SK-N-SH (cell line): ENCODE measurements at regions not wholly inside any gene's neighbourhood (a gene's known extent, or its start where the extent isn't known, plus 50 kb on each side); places are given as distances from the start of the nearest gene placed in this dataset.

Source experiments
- CTCF ChIA-PET: fragments of 300-600, 350-600 bp; formaldehyde crosslinking; extraction: SDS; loops from one replicate; lab custom pipeline; 2021; lab: Yijun Ruan, JAX
- POLR2A ChIA-PET: fragments of 350-600 bp; sonication (Branson Sonifier 250); formaldehyde crosslinking; extraction: SDS; loops from one replicate; lab custom pipeline; 2020; ENCODE audit warnings: antibody characterized with exemption, inconsistent platforms; lab: Yijun Ruan, JAX
- DNase-seq: peaks from one replicate; pipeline ENCODE4 v3.0.0; 2012
- H2AFZ ChIP-seq: fragments of 200-600 bp; sonication (generic); 2 replicates; pipeline ENCODE4 v1.8.1; 2016; ENCODE audit warnings: antibody characterized with exemption, mild to moderate bottlenecking, low read depth
- H3F3A ChIP-seq: fragments of 200-600 bp; sonication (generic); replicated peaks from 2 replicates; pipeline ENCODE3; 2016; ENCODE audit warnings: antibody characterized with exemption, mild to moderate bottlenecking; ENCODE audit not compliant: insufficient read depth
- H3K27ac ChIP-seq, 2 experiments: fragments of 200-500 bp in 1 of 2; fragments of 200-600 bp in 1 of 2; sonication (Bioruptor generic) in 1 of 2; sonication (generic), shearing (Covaris generic) in 1 of 2; 2 replicates each; pipeline versions ENCODE4 v1.5.1 to v1.6.1; 2014 to 2016; ENCODE audit warnings: low read depth in 2 of 2, inconsistent platforms in 1 of 2, low read length in 1 of 2, mild to moderate bottlenecking in 1 of 2, mixed read lengths in 1 of 2
- H3K27me3 ChIP-seq: fragments of 200-600 bp; sonication (generic), shearing (Covaris generic); 2 replicates; pipeline ENCODE4 v1.6.1; 2016; ENCODE audit warnings: mixed run types; ENCODE audit not compliant: insufficient read depth
- H3K36me3 ChIP-seq, 2 experiments: fragments of 200-500 bp in 1 of 2; fragments of 200-600 bp in 1 of 2; sonication (Bioruptor generic) in 1 of 2; sonication (generic) in 1 of 2; replicated peaks in 1 of 2; 2 replicates each; pipeline versions ENCODE3 to v1.5.1; 2014 to 2016; ENCODE audit warnings: low read length in 1 of 2, mild to moderate bottlenecking in 1 of 2; ENCODE audit not compliant: insufficient read depth in 2 of 2, control insufficient read depth in 1 of 2
- H3K4me1 ChIP-seq, 2 experiments: fragments of 200-500 bp in 1 of 2; fragments of 200-600 bp in 1 of 2; sonication (Bioruptor generic) in 1 of 2; sonication (generic), shearing (Covaris generic) in 1 of 2; 2 replicates each; pipeline versions ENCODE4 v1.5.1 to v1.6.1; 2014 to 2016; ENCODE audit warnings: low read depth in 1 of 2, low read length in 1 of 2, mixed run types in 1 of 2; ENCODE audit not compliant: insufficient read depth in 2 of 2, control insufficient read depth in 1 of 2
- H3K4me2 ChIP-seq: fragments of 200-600 bp; sonication (generic), shearing (Covaris generic); 2 replicates; pipeline ENCODE4 v1.6.1; 2017; ENCODE audit warnings: mixed run types
- H3K4me3 ChIP-seq, 2 experiments: fragments of 200-500 bp in 1 of 2; fragments of 200-600 bp in 1 of 2; sonication (Bioruptor generic) in 1 of 2; sonication (generic), shearing (Covaris generic) in 1 of 2; 2 replicates each; pipeline versions ENCODE4 v1.5.1 to v1.8.1; 2014 to 2016; ENCODE audit warnings: low read depth in 2 of 2, inconsistent platforms in 1 of 2, low read length in 1 of 2, mild to moderate bottlenecking in 1 of 2, mixed read lengths in 1 of 2, moderate library complexity in 1 of 2
- H3K79me2 ChIP-seq: fragments of 200-600 bp; sonication (generic); 2 replicates; pipeline ENCODE4 v1.8.1; 2017; ENCODE audit warnings: mild to moderate bottlenecking; ENCODE audit not compliant: insufficient read depth
- H3K9ac ChIP-seq: fragments of 200-600 bp; sonication (generic); 2 replicates; pipeline ENCODE4 v1.6.1; 2017; ENCODE audit warnings: mixed run types
- H3K9me2 ChIP-seq: fragments of 200-600 bp; sonication (generic); 2 replicates; pipeline ENCODE4 v1.6.1; 2017; ENCODE audit warnings: mixed run types
- H3K9me3 ChIP-seq: fragments of 200-600 bp; sonication (generic); 2 replicates; pipeline ENCODE4 v1.6.1; 2017; ENCODE audit warnings: mixed run types, mild to moderate bottlenecking, moderate library complexity
- H4K20me1 ChIP-seq: fragments of 200-600 bp; sonication (generic); 2 replicates; pipeline ENCODE4 v1.6.1; 2017; ENCODE audit warnings: mild to moderate bottlenecking, mixed run types; ENCODE audit not compliant: insufficient read depth
- CHD2 ChIP-seq: fragments of 150-350 bp; IDR thresholded peaks from 2 replicates; pipeline ENCODE4 v1.6.1; 2018; ENCODE audit warnings: low read length; ENCODE audit not compliant: partially characterized antibody
- ELF1 ChIP-seq: IDR thresholded peaks from 2 replicates; pipeline ENCODE4 v1.4.0; 2012
- EP300 ChIP-seq, 2 experiments: IDR thresholded peaks; 2 replicates each; pipeline versions ENCODE4 v1.4.0 to v1.6.1; 2012; ENCODE audit warnings: borderline replicate concordance in 1 of 2, low read depth in 1 of 2, low read length in 1 of 2
- FOSL2 ChIP-seq: IDR thresholded peaks from 2 replicates; pipeline ENCODE4 v1.4.0; 2012; ENCODE audit warnings: low read depth, mild to moderate bottlenecking, moderate library complexity, borderline replicate concordance
- JUND ChIP-seq: IDR thresholded peaks from 2 replicates; pipeline ENCODE4 v1.4.0; 2012
- MXI1 ChIP-seq: IDR thresholded peaks from 2 replicates; pipeline ENCODE4 v1.6.1; 2012; ENCODE audit warnings: mild to moderate bottlenecking, low read depth, low read length, improper control_type of control experiment
- NFIC ChIP-seq: IDR thresholded peaks from 2 replicates; pipeline ENCODE4 v1.4.0; 2012; ENCODE audit warnings: borderline replicate concordance
- POLR2AphosphoS5 ChIP-seq: IDR thresholded peaks from 2 replicates; pipeline ENCODE4 v1.6.1; 2012; ENCODE audit warnings: low read depth, low read length
- RAD21 ChIP-seq: IDR thresholded peaks from 2 replicates; pipeline ENCODE4 v1.6.1; 2012; ENCODE audit warnings: mild to moderate bottlenecking, low read length
- RCOR1 ChIP-seq: fragments of 150-350 bp; IDR thresholded peaks from 2 replicates; pipeline ENCODE4 v1.6.1; 2017; ENCODE audit warnings: antibody characterized with exemption, low read length
- RFX5 ChIP-seq: IDR thresholded peaks from 2 replicates; pipeline ENCODE4 v1.6.1; 2012; ENCODE audit warnings: mild to moderate bottlenecking, improper control_type of control experiment, low read length
- SMC3 ChIP-seq: IDR thresholded peaks from 2 replicates; pipeline ENCODE4 v1.6.1; 2012; ENCODE audit warnings: low read depth, low read length, improper control_type of control experiment
- TAF1 ChIP-seq: IDR thresholded peaks from 2 replicates; pipeline ENCODE4 v1.6.1; 2012; ENCODE audit warnings: low read depth, mild to moderate bottlenecking, low read length, moderate library complexity, borderline replicate concordance
- TCF12 ChIP-seq: IDR thresholded peaks from 2 replicates; pipeline ENCODE4 v1.4.0; 2012
- TEAD4 ChIP-seq: IDR thresholded peaks from 2 replicates; pipeline ENCODE4 v1.4.0; 2012; ENCODE audit warnings: mild to moderate bottlenecking, borderline replicate concordance; ENCODE audit not compliant: insufficient read depth
- WGBS: methylation state at CpG from one replicate; pipeline ENCODE4 v1.1.6; 2017; ENCODE audit warnings: low lambda C conversion rate; 5-methylcytosine and 5-hydroxymethylcytosine counted together
- TF ChIP-seq, protein P1 (sequence below): fragments of 150-350 bp; IDR thresholded peaks from 2 replicates; pipeline ENCODE4 v1.6.1; 2017; ENCODE audit warnings: antibody characterized with exemption, low read length, low read depth, borderline replicate concordance
- TF ChIP-seq, protein P2 (sequence below): IDR thresholded peaks from 2 replicates; pipeline ENCODE4 v1.4.0; 2012; ENCODE audit warnings: low read depth

DNA sequence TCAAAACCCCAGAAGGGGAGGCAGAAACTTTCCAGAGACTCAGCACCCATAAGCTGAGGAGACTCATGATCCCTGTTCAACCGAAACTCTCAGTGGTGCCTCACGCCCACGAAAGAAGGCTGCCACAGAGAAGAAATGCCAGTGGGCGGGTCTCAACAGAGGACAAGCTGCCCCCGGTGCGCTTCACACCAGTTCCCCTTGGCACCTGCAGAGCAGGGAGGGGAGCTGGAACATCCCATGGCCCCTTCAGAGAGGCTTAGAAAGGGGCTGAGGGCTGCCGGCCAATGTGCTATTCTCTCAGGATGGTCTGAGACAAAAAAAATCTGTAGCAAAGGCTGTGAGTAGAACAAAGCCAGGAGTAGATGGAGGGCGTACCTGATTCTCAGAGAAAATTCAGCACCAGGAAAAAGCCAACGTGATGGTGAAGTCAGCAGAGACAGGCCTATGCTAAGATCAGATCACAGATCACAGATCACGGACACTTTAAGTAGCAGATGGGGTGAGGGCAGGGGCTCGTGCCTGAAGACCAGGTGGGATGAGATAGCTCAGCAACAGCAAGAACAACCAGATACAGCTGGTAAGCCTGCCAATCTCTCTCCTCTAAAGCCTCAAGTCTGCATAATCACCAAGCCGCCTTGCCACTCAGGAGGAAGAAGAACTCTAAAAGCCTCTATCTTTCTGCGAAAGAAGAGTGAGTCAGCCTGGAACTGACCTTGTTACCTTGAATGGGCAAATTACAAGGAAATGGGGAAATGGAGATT lies 206.4 kb upstream of the GRIP1 start:
- TF ChIP-seq SMC3 (no peak), TAF1 (no peak), EP300 (IDR thresholded peaks at IDR 0.05; ENCODE audit: borderline replicate concordance in 1 of 2, low read depth in 1 of 2, low read length in 1 of 2) (no peak), CHD2 (no peak), TEAD4 (no peak), NFIC (no peak), RCOR1 (no peak), TCF12 (no peak), RFX5 (no peak), FOSL2 (no peak), POLR2AphosphoS5 (no peak), RAD21 (no peak), ELF1 (no peak), MXI1 (no peak)
- TF ChIP-seq, protein P1, sequence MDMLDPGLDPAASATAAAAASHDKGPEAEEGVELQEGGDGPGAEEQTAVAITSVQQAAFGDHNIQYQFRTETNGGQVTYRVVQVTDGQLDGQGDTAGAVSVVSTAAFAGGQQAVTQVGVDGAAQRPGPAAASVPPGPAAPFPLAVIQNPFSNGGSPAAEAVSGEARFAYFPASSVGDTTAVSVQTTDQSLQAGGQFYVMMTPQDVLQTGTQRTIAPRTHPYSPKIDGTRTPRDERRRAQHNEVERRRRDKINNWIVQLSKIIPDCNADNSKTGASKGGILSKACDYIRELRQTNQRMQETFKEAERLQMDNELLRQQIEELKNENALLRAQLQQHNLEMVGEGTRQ: no peak
- TF ChIP-seq, protein P2, sequence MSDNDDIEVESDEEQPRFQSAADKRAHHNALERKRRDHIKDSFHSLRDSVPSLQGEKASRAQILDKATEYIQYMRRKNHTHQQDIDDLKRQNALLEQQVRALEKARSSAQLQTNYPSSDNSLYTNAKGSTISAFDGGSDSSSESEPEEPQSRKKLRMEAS: no peak
- WGBS: 40% methylated on average over 7 of the region's 13 CpGs
- Histone ChIP-seq H3F3A (no peaks in the 10 kb centered on the region), H3K4me2 (no peak overlapping the region), H3K27ac (no peak overlapping the region), H3K27me3 (no peaks in the 10 kb centered on the region), H3K79me2 (no peaks in the 10 kb centered on the region), H2AFZ (no peak overlapping the region), H3K4me1 (no peaks in the 10 kb centered on the region), H3K9ac (no peak overlapping the region), H3K36me3 (no peaks in the 10 kb centered on the region), H4K20me1 (no peaks in the 10 kb centered on the region), H3K9me3 (no peaks in the 10 kb centered on the region), H3K9me2 (no peaks in the 10 kb centered on the region), H3K4me3 (no peak overlapping the region)
- DNase-seq: no peak
- ChIA-PET CTCF (interaction anchor here (1.2 kb wide), 1 partner anchor 24 kb away, joined by 3 read pairs; no protein-coding TSS in a partner anchor), POLR2A (no interaction called here)

- H3K9me2 ChIP-seq: no peaks in the 10 kb centered on the region
- no peaks in the 10 kb centered on the region for H3K9me3 ChIP-seq
- TF ChIP-seq, protein P1: no peak
- no peak for TF ChIP-seq JUND
- H3K4me3 ChIP-seq: no peak overlapping the region
- H3K27me3 ChIP-seq: no peaks in the 10 kb centered on the region
- H3K4me2 ChIP-seq: no peak overlapping the region
- no peak overlapping the region for H2AFZ ChIP-seq
- no peaks in the 10 kb centered on the region for H3F3A ChIP-seq
- H3K27ac ChIP-seq: no peak overlapping the region
- CTCF ChIA-PET: interaction anchor here (1.5 kb wide), 1 partner anchor 36 kb away, joined by 7 read pairs; no protein-coding TSS in a partner anchor
- no peak for DNase-seq
- H3K9ac ChIP-seq: no peak overlapping the region
- no peaks in the 10 kb centered on the region for H4K20me1 ChIP-seq
- POLR2A ChIA-PET: no interaction called here
- 20% methylated on average over 8 of the region's 8 CpGs for WGBS
- H3K36me3 ChIP-seq: no peaks in the 10 kb centered on the region
- H3K4me1 ChIP-seq: no peaks in the 10 kb centered on the region
- H3K79me2 ChIP-seq: no peaks in the 10 kb centered on the region
Observed at GRCh38 chr12:66896797-66897196, 217.9 kb upstream of the GRIP1 start.
